ENCODE measurements at regions not wholly inside any gene's neighbourhood (a gene's known extent, or its start where the extent isn't known, plus 50 kb on each side); places are given as distances from the start of the nearest gene placed in this dataset.
A peak's percentile ranks its signal among the peaks of the same experiment; 100 is the strongest.

GRCh38 chr11:13826505-13827278, 135.8 kb upstream of the SPON1 start:
- H3K4me3 ChIP-seq (ENCODE audit: control insufficient read depth, low read depth, low read length): no peak overlapping the region
- TF ChIP-seq, protein P1, sequence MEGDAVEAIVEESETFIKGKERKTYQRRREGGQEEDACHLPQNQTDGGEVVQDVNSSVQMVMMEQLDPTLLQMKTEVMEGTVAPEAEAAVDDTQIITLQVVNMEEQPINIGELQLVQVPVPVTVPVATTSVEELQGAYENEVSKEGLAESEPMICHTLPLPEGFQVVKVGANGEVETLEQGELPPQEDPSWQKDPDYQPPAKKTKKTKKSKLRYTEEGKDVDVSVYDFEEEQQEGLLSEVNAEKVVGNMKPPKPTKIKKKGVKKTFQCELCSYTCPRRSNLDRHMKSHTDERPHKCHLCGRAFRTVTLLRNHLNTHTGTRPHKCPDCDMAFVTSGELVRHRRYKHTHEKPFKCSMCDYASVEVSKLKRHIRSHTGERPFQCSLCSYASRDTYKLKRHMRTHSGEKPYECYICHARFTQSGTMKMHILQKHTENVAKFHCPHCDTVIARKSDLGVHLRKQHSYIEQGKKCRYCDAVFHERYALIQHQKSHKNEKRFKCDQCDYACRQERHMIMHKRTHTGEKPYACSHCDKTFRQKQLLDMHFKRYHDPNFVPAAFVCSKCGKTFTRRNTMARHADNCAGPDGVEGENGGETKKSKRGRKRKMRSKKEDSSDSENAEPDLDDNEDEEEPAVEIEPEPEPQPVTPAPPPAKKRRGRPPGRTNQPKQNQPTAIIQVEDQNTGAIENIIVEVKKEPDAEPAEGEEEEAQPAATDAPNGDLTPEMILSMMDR (conservative IDR thresholded peaks at IDR 0.05; ENCODE audit: control insufficient read depth, insufficient read depth, low read depth, low read length): no peak
- peak; percentile 46 for DNase-seq (ENCODE audit: low read depth)

DNA sequence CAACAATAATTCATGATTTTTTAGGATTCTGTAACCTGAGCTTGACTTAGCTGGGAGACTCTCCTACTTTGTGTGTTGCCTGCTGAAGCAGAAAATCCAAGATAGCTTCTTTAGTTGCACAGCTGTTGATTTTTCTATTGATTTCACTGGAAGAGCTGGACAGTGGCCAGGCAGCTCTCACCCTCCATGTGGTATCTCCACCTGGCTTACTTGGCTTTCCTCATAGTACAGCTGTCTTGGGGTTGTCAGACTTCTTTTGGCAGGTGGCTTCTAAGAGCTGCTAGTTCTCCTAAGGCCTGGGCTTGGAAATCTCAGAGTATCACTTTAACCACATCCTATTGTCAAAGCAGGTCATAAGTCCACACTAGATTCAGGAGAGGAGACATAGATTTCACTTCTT, 130.8 kb upstream of the SPON1 start:
- no peak overlapping the region for H3K4me3 ChIP-seq (ENCODE audit: control insufficient read depth, low read depth, low read length)
- no peak for DNase-seq (ENCODE audit: low read depth)
- TF ChIP-seq, protein P1 (conservative IDR thresholded peaks at IDR 0.05; ENCODE audit: control insufficient read depth, insufficient read depth, low read depth, low read length): no peak

DNA sequence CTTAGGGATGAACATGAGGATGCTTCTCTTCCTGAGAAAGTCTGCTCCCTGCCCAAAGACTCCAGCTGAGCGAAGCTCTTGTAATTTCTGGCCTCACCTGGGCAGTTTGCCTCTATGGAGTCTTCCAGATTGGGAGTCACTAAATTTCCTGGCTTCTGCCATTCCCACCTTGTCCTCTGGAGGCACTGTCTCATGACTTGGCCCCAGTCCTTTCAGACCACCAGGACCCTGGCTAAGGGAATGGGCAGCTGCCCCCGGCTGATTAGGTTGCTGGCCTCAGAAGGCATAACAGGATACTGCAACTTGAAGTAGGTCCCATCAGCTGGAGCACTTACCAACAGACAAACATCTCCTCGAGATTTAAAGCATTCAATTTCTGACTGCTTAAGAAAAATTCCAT, 128.1 kb upstream of the SPON1 start:
- DNase-seq (ENCODE audit: low read depth): no peak
- no peak overlapping the region for H3K4me3 ChIP-seq (ENCODE audit: control insufficient read depth, low read depth, low read length)
- TF ChIP-seq, protein P1 (conservative IDR thresholded peaks at IDR 0.05; ENCODE audit: control insufficient read depth, insufficient read depth, low read depth, low read length): peak; percentile 32

GRCh38 chr11:13836666-13837065, 125.9 kb upstream of the SPON1 start:
- H3K4me3 ChIP-seq (ENCODE audit: control insufficient read depth, low read depth, low read length): no peak overlapping the region
- TF ChIP-seq, protein P1 (conservative IDR thresholded peaks at IDR 0.05; ENCODE audit: control insufficient read depth, insufficient read depth, low read depth, low read length): no peak

DNA sequence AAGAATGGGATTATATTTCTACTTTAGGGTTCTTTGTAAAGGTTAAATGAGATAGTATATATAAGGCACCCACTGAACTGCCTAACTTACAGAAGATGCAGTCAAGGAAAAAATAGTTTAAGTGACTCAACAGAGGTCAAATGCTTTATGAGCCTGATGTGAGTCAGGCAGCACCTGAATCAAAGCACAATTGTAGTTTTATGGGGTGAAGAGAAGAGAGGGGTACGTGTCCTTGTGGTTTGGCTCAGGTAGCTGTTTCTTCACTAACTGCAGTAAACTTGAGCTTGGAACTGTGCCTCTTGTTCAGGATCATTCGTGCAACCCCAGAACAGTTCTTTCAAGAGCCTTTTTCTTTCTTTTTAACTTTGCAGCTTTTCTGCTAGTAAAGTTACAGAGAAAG, 125.2 kb upstream of the SPON1 start:
- peak; percentile 57 for DNase-seq (ENCODE audit: low read depth)
- TF ChIP-seq, protein P1 (conservative IDR thresholded peaks at IDR 0.05; ENCODE audit: control insufficient read depth, insufficient read depth, low read depth, low read length): no peak
- H3K4me3 ChIP-seq (ENCODE audit: control insufficient read depth, low read depth, low read length): no peak overlapping the region

More at GRCh38 chr11:13836666-13837065, 125.9 kb upstream of the SPON1 start:
- DNase-seq (ENCODE audit: low read depth): no peak

DNA sequence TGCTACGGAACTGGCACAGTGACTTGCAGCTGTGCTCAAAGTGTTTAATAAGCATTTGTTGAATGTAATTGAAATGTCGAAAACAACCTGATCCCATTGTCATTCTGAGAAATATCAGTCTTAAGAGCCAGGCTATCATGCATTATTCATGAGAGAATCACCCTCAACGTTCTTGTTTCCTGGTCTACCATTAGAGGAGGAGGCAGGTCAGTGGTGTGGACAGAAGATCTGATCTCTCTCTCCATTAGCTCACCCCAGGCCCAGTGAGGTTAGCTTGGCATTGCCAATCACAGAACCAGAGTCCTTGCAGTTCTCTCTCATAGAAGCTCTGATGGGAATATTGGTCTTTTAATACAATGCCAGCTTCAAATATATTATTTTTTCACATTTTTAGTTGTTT, 121.1 kb upstream of the SPON1 start:
- DNase-seq (ENCODE audit: low read depth): no peak
- H3K4me3 ChIP-seq (ENCODE audit: control insufficient read depth, low read depth, low read length): no peak overlapping the region
- TF ChIP-seq, protein P1 (conservative IDR thresholded peaks at IDR 0.05; ENCODE audit: control insufficient read depth, insufficient read depth, low read depth, low read length): no peak

All from fibroblast of mammary gland (primary cell).